Adipose tissue (tissue), 3 donors: ENCODE measurements at regions not wholly inside any gene's neighbourhood (a gene's known extent, or its start where the extent isn't known, plus 50 kb on each side); places are given as distances from the start of the nearest gene placed in this dataset.

Experiments used
- H3K27ac ChIP-seq: one replicate; pipeline ENCODE4 v1.5.1; 2013; ENCODE audit warnings: low read depth, low read length
- WGBS, 3 donors: extraction: QIAGEN DNeasy Blood & Tissue Kit; methylation state at CpG; one replicate each; pipeline ENCODE4 v1.1.7; 2013; 5-methylcytosine and 5-hydroxymethylcytosine counted together
- donor health status: healthy with polysubstance abuse.
- donor health status: Bipolar disorder and iron deficiency.
- donor health status: healthy.

GRCh38 chr5:135124724-135125123, 90.7 kb upstream of the PITX1 start:
- WGBS, 3 donors, result 66 to 75% (median 66%) methylated on average over 8 of the region's 8 CpGs
- no peak overlapping the region for H3K27ac ChIP-seq

- 51 to 60% (median 55%) methylated on average over 4 of the region's 4 CpGs for WGBS, 3 donors
- H3K27ac ChIP-seq, result no peak overlapping the region
Measured at GRCh38 chr5:135124128-135124527, 90.1 kb upstream of the PITX1 start.

GRCh38 chr5:135122797-135123196, 88.8 kb upstream of the PITX1 start:
- H3K27ac ChIP-seq, result no peak overlapping the region
- WGBS, 3 donors, result 57 to 81% (median 63%) methylated on average over 1 of the region's 1 CpG

- no peak overlapping the region for H3K27ac ChIP-seq
- 88 to 97% (median 94%) methylated on average over 8 of the region's 8 CpGs for WGBS, 3 donors
Measured at GRCh38 chr5:135120951-135121350, 86.9 kb upstream of the PITX1 start.

- 84 to 87% (median 85%) methylated on average over 6 of the region's 6 CpGs for WGBS, 3 donors
- no peak overlapping the region for H3K27ac ChIP-seq
Measured at GRCh38 chr5:135119481-135119880, 85.5 kb upstream of the PITX1 start.

GRCh38 chr5:135117590-135117989, 83.6 kb upstream of the PITX1 start:
- 67 to 89% (median 84%) methylated on average over 5 of the region's 5 CpGs for WGBS, 3 donors
- no peak overlapping the region for H3K27ac ChIP-seq

- no peak overlapping the region for H3K27ac ChIP-seq
- 76 to 78% (median 77%) methylated on average over 6 of the region's 6 CpGs for WGBS, 3 donors
Measured at GRCh38 chr5:135116160-135116561, 82.1 kb upstream of the PITX1 start.

GRCh38 chr5:135115591-135115990, 81.6 kb upstream of the PITX1 start:
- WGBS, 3 donors, result 62 to 81% (median 70%) methylated on average over 6 of the region's 6 CpGs

GRCh38 chr5:135114759-135115158, 80.7 kb upstream of the PITX1 start:
- H3K27ac ChIP-seq, result peak overlapping the region; percentile 32
- WGBS, 3 donors, result 84 to 86% (median 84%) methylated on average over 2 of the region's 2 CpGs

More at GRCh38 chr5:135115591-135115990, 81.6 kb upstream of the PITX1 start:
- H3K27ac ChIP-seq, result no peak overlapping the region

- H3K27ac ChIP-seq, result no peak overlapping the region
- WGBS, 3 donors, result 56 to 69% (median 57%) methylated on average over 10 of the region's 10 CpGs
Measured at GRCh38 chr5:135112008-135112725, 78.1 kb upstream of the PITX1 start.

- 71 to 84% (median 80%) methylated on average over 11 of the region's 11 CpGs for WGBS, 3 donors
- H3K27ac ChIP-seq, result no peak overlapping the region
Measured at GRCh38 chr5:135110785-135111596, 77.0 kb upstream of the PITX1 start.

GRCh38 chr5:135108992-135109391, 75.0 kb upstream of the PITX1 start:
- H3K27ac ChIP-seq, result no peak overlapping the region
- WGBS, 3 donors, result 94 to 95% (median 94%) methylated on average over 7 of the region's 7 CpGs

GRCh38 chr5:135108569-135108968, 74.5 kb upstream of the PITX1 start:
- WGBS, 3 donors, result 96 to 97% (median 97%) methylated on average over 3 of the region's 3 CpGs
- no peak overlapping the region for H3K27ac ChIP-seq

GRCh38 chr5:135107986-135108385, 74.0 kb upstream of the PITX1 start:
- no peak overlapping the region for H3K27ac ChIP-seq
- 66 to 94% (median 94%) methylated on average over 3 of the region's 3 CpGs for WGBS, 3 donors

- no peak overlapping the region for H3K27ac ChIP-seq
- 38 to 56% (median 38%) methylated on average over 19 of the region's 19 CpGs for whole genome bisulfite sequencing, 3 donors
Measured at GRCh38 chr5:135106610-135107471, 72.8 kb upstream of the PITX1 start.

GRCh38 chr5:135106136-135106535, 72.1 kb upstream of the PITX1 start:
- 65 to 85% (median 82%) methylated on average over 3 of the region's 3 CpGs for WGBS, 3 donors

GRCh38 chr5:135105105-135105484, 71.1 kb upstream of the PITX1 start:
- WGBS, 3 donors, result 85 to 93% (median 91%) methylated on average over 3 of the region's 3 CpGs
- H3K27ac ChIP-seq, result no peak overlapping the region

More at GRCh38 chr5:135106136-135106535, 72.1 kb upstream of the PITX1 start:
- no peak overlapping the region for H3K27ac ChIP-seq

GRCh38 chr5:135103575-135103853, 69.5 kb upstream of the PITX1 start:
- WGBS, 3 donors, result 82 to 86% (median 83%) methylated on average over 7 of the region's 7 CpGs
- H3K27ac ChIP-seq, result no peak overlapping the region
